GM12872 (cell line): ENCODE measurements at regions not wholly inside any gene's neighbourhood (a gene's known extent, or its start where the extent isn't known, plus 50 kb on each side); places are given as distances from the start of the nearest gene placed in this dataset.

ENCODE experiments used
- TF ChIP-seq, protein P1 (sequence below): IDR thresholded peaks from 3 replicates; pipeline ENCODE4 v1.5.1; 2011; ENCODE audit warnings: low read depth, mild to moderate bottlenecking, low read length, moderate library complexity; ENCODE audit not compliant: insufficient read depth

GRCh38 chr2:48210189-48210588 lies 104.3 kb upstream of the FOXN2 start:
- TF ChIP-seq, protein P1, sequence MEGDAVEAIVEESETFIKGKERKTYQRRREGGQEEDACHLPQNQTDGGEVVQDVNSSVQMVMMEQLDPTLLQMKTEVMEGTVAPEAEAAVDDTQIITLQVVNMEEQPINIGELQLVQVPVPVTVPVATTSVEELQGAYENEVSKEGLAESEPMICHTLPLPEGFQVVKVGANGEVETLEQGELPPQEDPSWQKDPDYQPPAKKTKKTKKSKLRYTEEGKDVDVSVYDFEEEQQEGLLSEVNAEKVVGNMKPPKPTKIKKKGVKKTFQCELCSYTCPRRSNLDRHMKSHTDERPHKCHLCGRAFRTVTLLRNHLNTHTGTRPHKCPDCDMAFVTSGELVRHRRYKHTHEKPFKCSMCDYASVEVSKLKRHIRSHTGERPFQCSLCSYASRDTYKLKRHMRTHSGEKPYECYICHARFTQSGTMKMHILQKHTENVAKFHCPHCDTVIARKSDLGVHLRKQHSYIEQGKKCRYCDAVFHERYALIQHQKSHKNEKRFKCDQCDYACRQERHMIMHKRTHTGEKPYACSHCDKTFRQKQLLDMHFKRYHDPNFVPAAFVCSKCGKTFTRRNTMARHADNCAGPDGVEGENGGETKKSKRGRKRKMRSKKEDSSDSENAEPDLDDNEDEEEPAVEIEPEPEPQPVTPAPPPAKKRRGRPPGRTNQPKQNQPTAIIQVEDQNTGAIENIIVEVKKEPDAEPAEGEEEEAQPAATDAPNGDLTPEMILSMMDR, result no peak

DNA sequence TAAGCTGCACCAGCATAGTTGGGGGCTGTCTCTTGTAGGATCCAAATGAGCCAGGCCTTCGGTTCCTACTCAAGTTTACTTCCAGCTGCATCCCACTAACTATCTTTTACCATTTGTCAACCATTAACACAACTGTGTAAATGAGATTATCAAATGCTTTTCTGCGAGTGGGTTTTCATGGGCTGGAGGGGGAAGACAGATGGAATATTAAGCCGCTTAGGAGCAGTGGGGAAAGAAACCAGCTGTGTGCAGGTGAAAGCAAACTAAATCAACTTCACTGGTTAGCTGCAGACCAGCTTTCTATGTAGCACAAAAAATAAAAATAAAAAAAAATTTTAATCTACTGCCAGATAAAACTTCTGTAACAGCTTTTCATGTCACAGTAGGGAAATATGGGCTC lies 100.8 kb upstream of the FOXN2 start:
- TF ChIP-seq, protein P1, result no peak

DNA sequence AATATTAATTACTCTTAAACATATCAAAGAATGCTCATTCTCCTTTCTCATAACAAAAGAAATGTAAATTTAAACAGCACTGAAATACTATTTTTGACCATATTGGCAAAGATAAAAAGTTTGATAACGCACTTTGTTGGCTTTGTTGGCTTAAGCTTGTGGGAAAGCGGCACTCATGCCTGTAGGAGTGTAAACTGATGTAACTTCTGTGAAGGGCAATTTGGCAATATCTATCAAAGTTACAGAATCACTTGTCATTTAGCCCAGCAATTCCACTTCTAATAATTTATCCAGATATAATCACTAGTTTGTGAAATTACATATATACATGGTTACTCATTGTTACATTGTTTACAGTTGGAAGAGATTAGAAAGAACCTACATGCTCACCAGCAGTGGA lies 96.3 kb upstream of the FOXN2 start:
- TF ChIP-seq, protein P1, result no peak

DNA sequence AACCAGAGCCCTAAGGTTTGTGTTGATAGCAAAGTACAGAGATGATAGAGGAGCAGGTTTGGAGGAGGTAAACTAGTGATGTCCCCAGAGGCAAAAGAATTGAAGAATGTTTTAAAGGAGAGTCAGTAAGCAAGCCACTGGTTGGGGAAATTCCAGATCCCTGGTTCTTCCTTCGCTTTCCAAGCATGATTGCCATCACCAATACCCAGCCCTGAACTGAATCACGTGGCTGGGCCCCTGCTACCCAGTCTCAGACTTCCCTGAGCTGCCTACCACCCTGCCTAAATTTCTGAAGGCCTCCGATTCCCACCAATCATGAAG lies 95.3 kb upstream of the FOXN2 start:
- TF ChIP-seq, protein P1, result no peak

DNA sequence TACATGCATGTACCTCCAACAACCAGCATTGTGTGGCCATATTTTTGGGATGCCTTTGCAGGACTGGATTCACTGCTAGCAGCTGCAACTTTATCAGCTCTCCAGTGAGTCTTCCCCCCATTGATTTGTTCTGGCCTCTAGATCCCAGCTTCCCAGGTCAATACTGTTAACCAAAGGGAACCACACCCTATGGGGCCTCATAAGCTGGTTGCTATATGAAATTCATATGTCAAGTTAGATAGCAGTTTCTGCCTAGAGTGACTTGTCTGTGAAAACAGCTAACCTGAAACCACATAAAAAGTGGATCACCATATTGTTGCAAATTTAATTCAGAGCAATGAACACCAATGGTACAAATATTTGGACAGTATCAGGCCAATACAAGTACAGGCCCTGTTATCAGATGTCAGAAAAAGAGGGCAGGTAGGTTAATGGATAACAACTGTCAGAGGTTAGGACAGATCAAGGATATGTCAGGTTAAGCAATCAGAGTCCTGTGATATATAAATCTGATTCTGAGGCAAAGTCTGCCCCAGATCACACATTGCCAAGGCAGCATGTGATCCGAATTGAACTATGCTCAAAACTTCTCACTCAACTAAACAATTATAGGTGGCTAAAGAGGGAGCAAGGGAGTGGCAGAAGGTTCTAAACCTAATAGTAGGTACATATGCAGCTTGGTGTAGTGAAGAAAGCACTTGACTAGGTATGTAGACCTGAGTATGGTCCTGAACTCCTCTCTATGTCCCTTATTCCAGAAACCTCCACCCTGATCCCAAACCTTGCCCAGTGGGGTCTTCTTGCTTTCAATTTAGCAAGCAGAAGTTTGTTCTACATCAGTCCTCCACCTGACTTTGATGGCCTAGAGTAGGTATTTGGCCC lies 94.7 kb upstream of the FOXN2 start:
- TF ChIP-seq, protein P1, result no peak

- TF ChIP-seq, protein P1, result no peak
These were observed 94.0 kb upstream of the FOXN2 start for GRCh38 chr2:48220501-48220900.

DNA sequence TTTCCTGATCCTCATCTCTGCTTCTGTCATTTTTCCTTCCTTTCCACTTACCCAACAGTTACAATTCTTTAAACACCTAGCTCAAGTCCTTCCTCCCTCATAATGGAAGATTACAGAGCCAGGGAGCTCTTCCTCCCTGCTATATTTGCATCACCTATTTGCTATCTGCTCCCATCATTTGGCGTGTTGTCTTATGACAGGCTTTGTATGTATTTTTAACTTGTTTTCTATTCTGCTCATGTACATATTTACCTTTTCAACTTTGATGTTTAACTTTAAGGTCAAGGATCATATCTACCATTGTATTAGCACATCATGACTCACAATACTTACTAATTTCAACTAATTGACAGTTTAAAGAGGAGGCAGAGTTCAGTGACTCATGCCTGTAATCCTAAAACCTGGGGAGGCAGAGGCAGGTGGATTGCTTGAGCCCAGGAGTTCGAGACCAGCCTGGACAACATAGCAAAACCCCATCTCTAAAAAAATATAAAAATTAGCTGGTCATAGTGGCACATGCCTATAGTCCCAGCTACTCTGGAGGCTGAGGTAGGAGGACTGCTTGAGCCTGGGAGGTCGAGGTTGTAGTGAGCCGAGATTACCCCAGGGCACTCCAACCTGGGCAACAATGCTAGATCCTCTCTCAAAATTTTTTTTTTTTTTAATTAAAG lies 92.5 kb upstream of the FOXN2 start:
- TF ChIP-seq, protein P1, result no peak
